ENCODE measurements at regions not wholly inside any gene's neighbourhood (a gene's known extent, or its start where the extent isn't known, plus 50 kb on each side); places are given as distances from the start of the nearest gene placed in this dataset.
A peak's percentile ranks its signal among the peaks of the same experiment; 100 is the strongest.

DNA sequence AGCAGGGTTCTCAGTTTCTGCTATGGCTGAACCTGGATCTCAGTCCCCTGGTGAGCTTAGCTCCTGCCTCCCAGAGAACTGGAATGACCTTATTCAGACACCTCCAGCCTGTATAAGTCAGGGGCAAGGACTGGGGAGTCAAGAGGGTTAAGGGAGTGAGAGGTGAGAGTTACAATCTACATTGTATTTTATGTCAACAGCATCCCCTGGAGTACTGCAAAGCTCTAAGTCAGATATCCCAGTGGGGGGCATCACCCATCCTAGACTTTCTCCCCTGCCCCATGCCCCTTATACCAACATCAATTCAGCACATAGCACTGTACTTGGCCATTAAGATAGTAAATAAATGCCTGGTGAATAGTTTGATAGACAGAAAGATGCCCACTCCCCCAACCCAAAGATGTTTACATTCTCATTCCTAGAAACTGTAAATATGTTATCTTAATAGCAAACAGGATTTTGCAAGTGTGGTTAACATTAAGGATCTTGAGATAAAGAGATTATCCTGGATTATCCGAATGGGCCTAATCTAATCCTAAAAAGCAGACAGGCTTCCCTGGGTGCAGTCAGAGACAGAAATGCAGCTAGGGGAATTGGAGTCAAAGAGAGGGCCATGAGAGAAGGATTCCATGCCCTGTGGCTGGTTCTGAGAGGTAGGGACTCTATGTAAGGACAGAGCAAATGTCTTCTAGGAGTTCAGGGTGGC is 132.3 kb upstream of the RASGRP1 start:
- DNase-seq, result no peak

DNA sequence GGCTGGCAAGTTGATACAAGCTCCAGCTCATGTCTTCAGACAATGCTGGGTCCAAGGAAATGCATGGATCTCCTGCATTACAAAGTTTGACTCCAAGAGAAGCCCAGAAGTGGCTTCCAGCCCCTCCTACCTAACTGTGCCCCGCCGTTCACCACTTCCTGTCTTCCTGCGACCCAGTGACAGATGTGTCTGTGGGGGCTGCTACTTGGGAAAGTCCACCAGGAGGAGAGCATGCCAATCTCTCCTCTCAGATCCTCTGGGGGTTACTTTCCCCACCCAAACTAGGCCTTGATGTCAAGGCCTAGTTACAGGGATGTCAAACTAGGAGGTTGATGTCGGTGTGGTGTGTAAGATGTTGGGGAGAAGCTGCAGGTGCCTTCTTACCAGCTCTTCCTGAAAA is 133.6 kb upstream of the RASGRP1 start:
- DNase-seq, result no peak

DNA sequence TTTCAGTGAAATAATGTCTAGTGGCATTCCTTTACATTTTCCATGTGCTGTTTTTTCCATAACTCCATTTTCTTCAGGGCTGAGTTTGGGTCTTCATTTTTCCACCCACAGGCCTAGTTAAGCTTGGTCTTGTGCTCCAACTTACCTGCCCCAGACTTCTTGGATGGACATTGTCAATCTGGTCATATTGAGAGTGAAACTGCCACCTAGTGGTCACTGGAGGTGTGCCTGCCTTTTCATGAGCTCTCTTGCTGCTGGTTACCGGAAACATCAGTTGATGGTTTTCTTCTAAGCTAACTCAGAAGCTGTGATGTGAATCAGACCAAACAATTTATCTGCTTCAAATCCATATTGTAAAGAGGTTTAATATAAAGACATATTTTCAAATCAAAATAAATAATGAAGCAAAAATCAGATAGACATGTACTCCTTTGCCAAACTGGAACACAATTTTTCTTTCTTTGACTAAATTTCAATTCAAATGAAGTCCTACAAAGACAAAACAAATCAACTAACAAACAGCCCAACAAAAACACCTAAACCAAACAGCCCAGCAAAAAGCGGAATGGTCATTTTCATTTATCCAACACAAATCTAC is 135.1 kb upstream of the RASGRP1 start:
- DNase-seq, result peak; percentile 58

DNA sequence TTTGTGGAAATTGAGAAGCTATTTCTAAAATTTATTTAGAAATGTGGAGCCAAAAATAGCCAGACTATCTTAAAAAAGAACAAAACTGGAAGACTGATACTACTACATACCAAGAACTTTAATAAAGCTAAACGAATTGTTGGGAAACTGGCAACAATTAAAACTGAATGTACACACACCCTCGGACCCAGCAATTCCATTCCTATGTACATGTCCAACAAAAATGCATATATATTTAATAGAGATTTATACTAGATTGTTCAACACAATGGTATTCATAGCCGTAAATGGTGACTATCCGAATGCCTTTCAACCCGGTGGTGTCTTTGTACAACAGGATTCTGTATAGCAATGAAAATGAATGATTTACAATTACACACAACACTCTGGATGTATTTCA is 136.5 kb upstream of the RASGRP1 start:
- DNase-seq, result no peak

DNA sequence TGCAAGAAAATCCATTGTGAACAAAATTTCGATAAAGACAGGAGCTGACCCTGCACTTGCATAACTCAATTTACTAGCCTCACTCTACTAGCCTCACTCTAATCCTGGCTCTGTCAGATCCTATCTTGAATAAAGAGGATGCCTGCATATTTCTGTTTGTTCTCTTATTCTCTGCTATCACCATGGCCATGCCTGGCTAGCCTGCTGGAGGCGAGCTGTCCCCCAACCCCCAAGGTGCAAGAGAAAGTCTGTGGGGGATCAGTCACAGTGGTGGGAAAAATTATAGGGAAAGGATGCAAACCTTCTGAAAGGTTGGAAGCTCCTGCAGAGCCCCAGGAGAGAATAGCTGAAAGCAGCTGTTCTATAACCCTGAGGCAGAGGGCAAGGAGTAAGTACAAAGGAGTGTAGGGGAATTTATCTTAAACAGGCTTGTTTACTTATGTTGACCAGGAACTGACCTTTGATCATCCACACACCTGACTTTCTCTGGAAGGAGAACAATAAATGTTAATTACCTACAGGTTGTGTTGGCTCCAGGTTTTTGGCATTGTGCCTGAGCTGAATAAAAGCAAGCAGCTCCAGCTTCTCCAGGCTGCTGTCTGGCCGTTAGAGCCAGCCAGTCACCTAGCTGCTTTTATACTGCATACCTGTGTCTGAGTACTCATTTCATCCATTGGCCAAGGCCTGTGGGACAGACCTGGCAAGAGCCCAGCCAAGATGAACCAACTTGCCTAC is 137.7 kb upstream of the RASGRP1 start:
- DNase-seq, result no peak

DNA sequence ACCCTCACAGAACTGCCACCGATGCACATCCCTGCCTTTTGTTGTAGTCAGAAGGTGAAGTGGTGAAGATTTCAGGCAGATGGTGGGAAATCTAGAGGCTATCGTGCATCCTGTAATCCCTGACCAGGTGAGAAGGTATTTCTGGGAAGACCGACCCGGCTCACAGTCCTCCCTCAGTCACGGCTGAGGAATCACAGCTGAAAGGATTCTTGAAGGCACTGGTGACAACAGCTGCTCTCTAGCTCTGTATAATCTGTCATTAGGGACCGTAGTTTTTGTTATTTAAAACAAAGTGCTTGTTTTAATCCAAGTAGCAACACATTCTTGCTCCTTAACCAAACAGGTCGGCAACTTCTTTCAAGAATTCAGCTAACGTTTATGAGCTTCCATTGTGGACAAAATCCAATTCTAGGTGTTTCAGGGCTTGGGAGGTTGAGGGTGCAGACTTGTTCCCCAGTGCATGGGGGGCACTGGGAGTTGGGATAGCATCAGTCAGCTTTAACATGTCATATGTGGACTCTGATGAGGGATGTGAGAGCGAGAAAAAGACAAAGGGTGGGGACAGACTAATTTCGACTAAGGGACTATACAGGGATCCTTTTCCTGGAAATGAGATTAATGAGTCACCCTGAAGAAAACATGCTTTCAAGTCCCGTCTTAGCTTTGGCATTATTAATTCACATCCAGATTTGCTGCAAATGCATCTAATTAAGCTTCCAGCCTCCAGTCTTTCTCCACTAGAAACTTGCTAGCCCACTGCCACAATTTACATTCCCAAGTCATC is 141.0 kb upstream of the RASGRP1 start:
- no peak for DNase-seq

DNA sequence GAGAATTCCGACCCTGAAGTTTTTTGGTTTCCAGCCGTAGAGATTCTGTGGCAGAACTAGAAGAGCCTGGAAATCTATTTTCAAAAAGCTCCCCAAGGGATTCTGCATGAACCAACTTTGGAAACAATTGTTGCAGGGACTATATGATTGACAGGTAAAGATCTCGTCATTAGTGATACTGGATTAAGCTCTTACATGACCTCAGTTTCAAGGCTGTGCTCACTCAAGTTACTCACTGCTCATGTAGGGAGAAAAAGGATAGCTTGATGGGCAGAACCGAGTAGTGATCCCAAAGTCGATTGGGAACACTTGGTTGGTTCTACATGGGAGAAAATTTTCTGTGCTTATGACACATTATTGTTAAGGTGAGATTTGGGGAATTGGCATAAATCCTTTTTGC is 142.3 kb upstream of the RASGRP1 start:
- DNase-seq, result no peak

DNA sequence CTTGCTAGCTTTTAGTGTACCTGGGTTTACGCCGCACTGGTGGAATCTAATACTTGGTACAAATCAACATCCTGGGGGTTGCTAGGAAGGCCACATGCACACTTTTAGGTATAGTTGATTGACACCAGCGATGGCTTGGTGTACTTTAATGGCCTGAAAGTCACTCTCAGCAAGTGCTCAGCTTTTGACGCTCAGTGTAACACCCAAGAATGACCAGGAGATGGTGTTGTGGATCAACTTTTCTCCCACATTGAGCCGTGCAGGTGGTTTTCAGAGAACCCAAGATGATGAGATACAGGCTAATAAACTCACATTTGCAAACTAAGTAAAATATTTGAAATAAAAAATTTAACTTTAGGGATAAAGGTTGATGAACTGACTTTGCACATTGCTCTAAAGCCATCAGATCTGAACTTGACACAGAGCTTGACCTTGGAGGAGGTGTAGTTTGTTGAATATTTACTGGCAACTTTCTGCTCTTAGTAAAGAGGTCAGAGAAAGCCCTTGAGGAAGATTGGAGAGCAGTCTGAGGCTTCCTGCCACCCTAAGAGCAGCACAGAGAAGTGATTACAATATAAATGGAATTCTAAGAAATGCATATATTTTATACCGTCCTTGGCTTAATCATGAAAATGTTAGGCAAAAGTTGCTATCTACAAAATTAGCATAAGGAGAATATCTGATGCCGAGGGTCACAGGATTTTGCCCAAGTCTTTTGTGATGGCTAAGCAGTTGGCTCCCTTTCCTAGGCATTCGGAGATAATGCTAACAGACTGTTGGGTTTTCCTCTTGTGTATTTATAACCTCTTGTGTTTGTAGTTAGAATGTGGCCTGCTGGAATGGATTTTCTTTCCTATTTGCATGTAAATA is 143.4 kb upstream of the RASGRP1 start:
- peak; percentile 53 for DNase-seq

DNA sequence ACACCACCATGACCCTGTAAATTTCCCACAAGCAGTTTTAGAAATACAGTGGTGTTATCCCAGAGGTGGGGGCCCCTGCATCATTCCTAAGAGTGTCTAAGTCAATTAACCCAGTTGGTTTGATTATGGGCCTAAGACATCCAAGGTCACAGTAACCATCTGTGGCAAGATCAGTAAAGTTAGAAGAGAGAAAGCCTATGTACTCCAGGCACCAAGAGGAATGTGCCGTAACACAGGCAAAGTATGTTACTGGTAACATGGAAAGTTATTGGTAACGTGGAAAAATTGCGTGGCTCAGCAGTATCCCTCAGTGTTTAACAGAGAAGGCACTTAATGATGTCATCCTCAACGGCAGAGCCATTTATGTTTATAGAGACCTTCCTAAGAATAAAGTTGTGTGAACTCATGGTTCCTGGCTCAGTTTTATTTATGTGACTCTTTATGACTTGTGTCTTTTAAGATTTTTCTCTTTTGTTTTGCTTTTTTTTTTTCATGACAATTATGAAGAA is 144.1 kb upstream of the RASGRP1 start:
- no peak for DNase-seq

DNA sequence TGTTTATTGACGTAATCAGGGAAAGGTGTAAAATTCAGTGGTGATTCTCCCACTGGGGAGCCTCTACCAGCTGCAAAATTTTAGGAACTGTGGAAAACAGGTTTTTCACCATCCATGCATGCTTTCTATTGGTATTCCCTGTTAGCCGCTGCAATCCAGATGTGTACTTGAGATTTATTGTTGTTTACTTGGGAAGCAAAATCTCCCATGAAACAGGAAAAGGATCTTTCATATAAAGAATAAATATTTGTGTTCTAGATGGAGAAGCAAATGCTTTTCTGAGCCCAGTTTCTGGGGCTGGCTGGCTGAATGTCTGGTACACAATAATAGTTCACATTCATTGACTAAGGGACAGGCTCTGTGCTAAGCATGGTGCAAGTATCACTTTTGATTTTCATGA is 144.6 kb upstream of the RASGRP1 start:
- no peak for DNase-seq

DNA sequence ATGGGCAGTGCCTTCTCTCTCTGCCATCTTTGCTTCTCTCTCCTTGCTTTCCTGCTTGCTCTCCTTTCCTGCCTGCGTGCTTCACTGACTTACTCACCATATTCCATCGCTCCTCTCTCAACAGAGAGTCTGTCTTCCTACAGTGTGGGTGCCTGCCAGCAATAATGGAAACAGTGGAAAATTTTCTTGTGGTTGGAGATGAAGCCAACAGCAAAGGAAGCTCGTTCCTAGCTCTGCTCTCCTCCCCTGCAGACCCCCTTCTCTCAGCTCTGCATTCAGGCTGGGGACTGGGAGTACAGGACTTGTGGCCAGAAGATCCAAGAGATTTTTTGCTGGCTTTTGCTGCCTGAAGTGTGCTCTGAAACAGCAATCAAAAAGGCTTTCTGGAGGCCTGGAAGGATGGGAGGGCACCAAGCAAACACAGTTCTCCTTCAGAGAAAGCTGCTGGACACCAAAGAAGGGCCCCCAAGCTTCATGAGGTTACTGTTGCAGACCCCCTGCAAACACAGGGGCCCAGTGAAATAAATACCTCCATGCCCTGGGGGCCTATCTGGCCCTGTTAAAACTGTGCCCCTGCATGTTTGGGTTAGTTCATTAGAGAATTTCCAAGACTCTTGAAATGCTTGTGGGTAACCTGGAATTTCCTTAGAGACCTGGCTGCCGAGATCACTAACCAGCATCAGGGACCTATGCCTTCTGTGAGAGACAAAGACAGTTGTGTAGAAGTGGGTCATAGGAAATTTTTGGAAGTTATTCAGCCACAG is 149.9 kb upstream of the RASGRP1 start:
- DNase-seq, result peak; percentile 87

DNA sequence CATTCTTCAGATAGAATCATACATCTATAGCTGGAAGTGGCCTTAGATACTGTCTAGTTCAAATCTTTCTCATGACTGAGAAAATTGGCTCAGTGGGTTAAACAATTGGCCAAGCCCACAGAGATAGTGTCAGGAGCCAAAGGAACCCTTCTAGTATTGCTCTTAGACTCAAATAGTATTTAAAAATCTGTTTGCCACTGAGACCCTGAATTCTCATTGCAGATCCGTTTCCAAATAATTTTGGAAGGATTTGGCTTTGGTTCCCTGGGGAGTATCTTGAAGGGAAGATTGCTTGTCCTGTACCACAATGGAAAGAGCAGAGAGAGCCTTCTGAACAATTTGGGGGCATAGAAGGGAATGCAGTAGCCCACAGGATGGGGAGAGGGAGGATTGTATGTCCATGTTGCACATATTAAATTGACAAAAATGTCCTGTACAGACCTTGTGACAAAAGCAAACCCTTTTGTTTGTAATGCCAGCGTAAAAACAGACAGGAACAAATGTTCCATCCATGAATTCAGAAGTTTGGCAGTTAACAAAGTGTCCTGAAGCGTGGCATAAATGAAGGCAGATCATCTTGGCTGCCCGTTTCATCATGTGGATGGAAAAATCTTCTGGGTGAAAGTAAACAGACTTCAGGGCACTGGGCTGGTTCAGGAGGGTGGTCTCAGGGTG is 156.4 kb upstream of the RASGRP1 start:
- DNase-seq, result no peak

DNA sequence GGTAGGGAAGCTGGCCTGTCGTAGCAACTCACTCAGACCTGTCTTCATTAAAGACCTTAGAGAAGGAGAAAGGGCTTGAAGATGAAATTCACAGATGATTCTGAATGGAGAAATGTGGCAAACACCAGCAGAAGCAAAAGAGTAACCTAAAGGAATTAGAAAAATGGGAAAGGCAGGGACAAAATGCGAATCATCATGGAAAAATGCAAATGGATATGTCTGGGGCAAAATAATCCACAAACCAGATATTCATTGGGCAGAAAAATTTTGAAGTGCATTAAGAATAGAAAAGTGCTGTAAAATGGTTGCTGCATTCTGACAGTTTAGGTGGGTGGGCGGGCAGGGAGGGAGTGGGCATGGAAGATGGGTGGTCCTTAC is 156.9 kb upstream of the RASGRP1 start:
- no peak for DNase-seq

DNA sequence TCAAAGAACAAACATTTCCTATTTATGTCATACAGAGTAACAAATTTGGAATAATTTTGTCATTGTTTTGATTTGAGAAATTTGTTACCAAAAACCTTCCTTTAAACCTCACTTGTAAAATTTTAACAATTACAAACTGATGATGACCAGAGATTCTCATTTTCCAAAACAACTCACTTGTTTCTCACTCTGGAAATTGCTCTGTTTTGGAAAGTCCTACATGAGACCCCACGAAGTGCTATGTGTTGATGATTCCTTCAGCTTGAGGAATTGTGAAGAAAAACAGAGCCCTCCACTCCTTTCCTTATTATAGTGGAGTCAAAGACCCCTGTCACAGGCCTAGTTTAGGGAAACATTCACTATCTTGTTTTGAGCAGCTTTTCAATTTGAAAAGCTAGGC is 157.6 kb upstream of the RASGRP1 start:
- no peak for DNase-seq

DNA sequence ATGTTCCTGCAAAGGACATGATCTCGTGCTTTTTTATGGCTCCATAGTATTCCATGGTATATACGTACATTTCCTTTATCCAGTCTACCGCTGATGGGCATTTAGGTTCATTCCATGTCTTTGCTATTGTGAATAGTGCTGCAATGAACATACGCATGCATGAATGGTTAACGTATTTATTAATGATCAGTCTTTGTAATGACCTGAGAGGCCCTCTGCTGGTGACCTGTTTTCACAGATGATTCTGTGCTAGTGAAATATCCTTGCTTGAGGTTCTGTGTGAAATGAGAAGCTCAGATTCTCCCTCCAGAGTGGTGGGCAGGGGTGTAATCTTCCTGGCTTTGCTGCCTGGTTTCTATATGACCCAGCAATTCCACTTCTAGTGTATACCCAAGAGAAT is 160.2 kb upstream of the RASGRP1 start:
- DNase-seq, result no peak

DNA sequence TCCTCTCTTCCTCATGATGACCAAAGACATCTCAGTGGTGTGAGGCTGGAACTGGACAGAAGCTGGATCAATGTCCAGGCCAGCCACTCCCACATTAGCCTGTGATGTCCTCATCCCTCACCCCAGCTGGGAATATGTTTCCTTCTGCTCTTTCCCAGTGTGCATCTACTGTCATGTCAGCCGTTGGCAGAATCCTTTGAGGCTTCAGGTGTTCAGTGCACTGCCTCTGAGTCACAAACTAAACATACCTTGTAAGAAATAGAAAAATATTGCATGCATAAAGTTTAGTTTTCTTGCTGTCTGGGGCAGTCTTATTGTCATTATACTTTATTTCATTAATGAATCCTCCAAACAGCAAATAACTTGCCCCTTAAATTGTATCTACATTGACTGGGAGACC is 161.6 kb upstream of the RASGRP1 start:
- DNase-seq, result no peak

DNA sequence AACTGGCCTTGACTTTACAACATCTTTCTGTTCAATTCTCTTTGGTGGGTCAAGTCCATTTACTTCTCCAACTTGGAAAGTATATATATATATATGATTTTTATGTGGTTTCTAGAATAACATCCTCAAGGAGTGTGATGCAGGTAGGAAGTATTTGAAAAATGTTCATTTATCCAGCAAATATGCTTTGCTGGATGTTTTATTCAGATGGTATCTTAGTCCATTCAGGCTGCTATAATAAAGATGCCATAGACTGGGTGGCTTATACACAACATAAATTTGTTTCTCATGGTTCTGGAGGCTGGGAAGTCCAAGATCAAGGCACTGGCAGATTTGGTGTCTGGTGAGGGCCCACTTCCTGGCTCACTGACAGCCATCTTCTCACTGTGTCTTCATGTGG is 168.7 kb upstream of the RASGRP1 start:
- no peak for DNase-seq

DNA sequence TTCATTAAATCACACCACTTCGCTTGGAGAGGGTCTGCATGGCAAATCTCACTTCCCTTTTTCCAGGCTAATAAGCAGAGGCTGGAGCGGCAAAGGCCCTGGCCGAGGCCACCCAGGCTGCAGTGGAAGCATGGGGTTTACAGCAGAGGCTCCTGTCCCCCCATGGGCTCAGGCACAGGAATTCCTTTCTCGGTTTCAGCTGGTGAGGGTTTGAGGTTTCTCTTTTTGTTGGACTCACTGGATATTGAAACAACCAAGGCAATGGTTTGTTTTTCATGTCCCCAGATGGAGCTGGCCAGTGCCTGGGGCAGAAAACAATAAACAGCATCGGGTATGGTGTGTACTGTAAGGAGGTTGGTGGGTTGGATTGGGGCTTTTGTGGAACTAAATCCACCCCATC is 175.6 kb upstream of the RASGRP1 start:
- no peak for DNase-seq

DNA sequence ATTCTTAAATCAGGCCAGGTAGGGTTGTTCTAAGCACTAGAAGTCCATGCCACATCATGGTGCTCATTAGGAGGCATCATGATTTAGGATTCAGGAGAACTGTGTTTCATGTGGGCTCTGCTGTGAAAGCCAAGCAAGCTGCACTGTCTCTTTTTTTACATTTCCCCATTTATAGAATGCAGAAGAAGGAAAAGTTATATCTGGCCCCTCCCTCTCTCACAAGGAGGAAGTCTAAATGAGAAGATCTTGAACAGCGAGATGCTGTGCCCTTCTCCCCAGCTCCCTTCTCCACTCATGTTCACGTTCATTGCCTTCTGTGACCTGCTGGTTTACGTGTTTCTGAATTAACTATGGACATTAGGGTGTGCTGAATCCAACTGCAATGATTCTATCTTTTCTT is 178.5 kb upstream of the RASGRP1 start:
- no peak for DNase-seq

DNA sequence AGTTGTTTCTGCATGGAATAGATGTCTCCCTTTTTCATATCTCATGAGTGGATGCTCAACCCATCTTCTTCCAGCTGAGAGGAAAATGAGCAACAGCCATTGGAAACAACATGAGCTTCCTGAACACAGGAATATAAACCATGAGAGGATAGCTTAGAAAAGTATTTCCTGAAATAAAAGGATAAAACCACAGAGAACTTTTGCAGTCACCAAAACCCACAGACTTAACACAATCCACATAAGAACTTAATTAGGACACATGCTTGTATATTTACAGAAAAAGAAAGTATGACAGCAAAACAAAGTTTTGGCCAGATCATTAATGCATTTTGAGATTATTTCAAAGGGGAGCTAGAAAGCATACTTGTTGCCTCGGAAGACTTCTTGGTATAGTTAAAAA is 180.5 kb upstream of the RASGRP1 start:
- DNase-seq, result no peak

DNA sequence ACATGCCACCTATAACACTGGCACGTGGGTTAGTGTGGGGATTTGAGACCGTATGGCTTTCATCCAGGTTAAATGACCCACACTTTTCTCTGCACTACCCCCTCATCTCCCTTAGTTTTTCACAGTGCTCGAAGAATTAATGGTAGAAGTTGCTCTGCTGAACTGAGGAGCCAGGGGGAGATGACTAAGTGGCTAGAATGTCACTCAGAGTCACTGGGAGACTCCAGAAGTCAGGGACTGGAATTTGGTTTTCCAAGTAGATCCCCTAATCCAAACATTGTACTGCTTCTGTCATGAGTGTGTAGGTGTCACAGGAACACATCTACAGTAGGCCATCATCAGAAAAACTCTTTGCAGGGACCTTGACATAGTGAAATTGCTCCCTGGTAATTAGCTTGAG is 181.0 kb upstream of the RASGRP1 start:
- DNase-seq, result no peak
